DMS 273 treated with DMSO at 0.1 percent for 48 hours (cell line): ENCODE measurements at regions not wholly inside any gene's neighbourhood (a gene's known extent, or its start where the extent isn't known, plus 50 kb on each side); places are given as distances from the start of the nearest gene placed in this dataset.
"Not testable (repeated sequence)": the region's sequence is repeated elsewhere in the genome, so short reads cannot be mapped to it uniquely, and the experiment has no call there.

ENCODE experiments used
- DNase-seq: peaks from one replicate; lab custom pipeline; 2025; lab: John Stamatoyannopoulos, UW

- DNase-seq: no peak
Measured at GRCh38 chr18:59848002-59848401, 51.8 kb upstream of the PMAIP1 start.

- DNase-seq: not testable (repeated sequence)
Measured at GRCh38 chr18:59847491-59847846, 52.3 kb upstream of the PMAIP1 start.

DNA sequence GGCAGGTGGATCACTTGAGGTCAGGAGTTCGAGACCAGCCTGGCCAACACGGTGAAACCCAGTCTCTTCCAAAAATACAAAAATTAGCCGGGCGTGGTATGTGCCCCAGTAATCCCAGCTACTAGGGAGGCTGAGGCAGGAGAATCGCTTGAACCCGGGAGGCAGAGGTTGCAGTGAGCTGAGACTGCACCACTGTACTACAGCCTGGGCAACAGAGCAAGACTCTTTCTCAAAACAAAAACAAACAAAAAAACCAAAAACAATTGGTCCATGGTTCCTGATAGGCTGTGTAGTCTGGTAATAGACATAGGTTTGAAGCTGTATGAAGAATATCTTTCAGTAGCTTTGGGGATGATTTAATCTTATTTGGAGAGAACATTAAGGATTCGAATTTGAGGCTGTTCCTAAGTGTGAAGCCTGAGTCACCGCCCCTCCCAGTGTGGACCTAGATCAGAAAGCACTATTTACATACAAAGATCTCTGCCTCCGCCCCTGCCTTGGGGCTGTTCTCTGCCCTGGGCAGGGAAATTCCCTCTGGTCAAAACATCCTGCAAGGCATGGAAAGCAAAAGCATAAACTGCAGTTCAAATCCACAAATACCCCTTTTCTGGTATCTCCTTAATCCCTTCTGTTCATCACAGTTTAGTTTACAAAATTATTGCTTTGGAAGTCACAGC is 52.8 kb upstream of the PMAIP1 start:
- DNase-seq: no peak

- DNase-seq: no peak
Measured at GRCh38 chr18:59842947-59843346, 56.8 kb upstream of the PMAIP1 start.

- no peak for DNase-seq
Measured at GRCh38 chr18:59839931-59840685, 59.7 kb upstream of the PMAIP1 start.

- DNase-seq: no peak
Measured at GRCh38 chr18:59839246-59839645, 60.5 kb upstream of the PMAIP1 start.

GRCh38 chr18:59837586-59837985 is 62.2 kb upstream of the PMAIP1 start:
- DNase-seq: peak; percentile 50

GRCh38 chr18:59835605-59836379 is 64.0 kb upstream of the PMAIP1 start:
- DNase-seq: no peak

- no peak for DNase-seq
Measured at GRCh38 chr18:59834267-59834666, 65.5 kb upstream of the PMAIP1 start.

DNA sequence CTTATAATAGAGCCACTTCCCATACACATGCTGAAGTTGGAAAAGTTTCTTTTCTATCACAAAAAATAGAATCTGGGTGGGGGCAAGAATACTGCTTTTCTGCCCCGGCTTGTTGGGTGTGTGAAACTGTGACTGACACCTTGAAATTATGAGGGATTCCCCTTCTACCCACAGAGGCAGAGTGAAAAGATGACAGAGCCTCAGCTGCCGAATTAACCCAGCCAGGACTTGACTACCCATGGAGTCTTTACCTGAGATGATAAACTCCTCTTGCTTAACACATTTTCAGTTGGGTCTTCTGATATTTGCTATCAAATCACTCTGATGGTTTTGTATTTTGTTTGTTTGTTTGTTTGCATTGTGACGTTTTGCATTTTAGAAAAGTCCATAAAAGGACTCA is 66.0 kb upstream of the PMAIP1 start:
- DNase-seq: no peak

DNA sequence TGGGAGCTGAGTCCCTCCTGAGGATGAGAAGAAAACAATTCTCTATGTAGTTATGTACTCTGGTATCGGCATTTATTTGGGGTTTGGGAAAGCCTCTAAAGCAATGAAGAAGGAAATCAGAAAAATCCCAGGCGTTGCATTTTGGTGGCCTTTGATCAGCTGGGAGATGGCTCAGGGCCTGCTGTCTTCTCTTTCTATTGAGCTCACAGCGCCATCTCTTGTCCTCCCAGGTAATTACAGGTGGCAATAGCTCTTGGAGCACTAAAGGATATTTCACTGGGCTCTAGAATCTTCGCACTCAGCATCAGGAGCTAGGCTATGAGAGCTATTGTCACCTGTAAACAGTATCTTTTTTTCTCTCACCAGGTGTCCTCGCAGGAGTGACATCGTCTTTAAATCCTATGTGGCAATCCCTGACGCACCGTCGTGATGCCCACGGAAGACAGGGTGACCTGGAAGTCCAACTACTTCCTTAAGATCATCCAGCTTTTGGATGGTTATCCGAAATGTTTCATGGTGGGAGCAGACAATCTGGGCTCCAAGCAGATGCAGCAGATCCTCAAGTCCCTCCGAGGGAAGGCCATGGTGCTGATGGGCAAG is 76.1 kb upstream of the PMAIP1 start:
- peak; percentile 8 for DNase-seq

DNA sequence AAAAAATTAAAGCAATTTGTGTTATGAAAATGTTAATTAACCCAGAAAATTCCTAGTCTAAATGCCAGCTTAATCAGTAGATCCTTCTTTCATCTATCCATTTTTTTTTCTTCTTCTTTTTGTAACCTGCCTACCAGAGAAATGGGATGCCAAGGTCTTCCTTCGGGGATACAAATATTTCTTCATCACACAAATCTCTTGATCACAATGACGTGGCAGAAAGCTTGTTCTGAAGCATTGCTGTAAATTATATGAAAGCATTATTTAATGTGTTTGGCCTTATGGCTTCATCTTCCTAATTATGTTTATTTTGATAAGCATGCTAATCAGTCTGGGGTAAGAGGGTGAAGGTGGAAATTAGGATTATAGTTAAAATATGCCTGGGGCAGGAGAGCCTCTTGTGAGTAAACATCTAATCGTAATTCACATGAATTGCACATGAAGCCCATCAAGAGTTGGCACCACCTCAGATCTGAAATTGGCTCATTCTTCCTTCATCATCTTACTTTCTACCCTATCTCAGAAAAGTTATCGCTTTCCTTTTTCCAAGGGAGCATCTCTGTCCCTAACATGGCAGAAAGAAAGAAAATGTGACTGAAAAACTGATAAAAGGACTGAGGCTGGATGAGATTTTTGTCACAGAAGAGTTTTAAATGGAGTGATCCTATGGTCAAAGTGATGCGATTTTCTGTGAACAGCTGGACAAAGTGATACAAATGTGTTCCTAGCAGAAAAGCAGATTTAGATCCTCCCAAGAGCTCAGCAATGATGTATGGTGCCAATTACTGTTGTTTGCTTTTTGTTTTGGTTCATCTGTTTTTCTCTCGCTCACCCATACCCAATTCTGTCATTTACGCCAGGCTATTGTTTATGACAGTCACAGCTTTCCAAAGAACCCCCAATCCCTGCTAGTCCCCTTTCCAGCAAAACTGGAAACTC is 76.9 kb upstream of the PMAIP1 start:
- no peak for DNase-seq

DNA sequence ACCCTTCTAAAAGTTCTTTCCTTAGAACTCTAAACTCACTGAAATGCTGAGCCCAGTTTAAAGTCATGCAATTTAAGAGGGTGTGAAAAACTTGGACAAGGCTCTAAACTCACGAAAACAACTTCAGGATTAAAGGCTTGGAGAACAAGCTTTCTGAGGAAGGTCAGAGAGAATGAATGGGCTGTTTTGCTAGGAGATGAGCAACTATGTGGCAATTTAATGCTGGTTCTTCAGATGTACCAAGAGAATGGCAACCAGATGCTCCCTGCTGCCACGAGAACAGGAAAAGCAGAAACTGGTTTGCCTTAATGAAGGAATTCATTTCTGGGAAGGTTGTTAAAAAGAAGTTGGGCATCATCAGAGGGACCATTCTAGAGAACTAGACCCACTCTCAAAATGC is 77.8 kb upstream of the PMAIP1 start:
- DNase-seq: no peak

DNA sequence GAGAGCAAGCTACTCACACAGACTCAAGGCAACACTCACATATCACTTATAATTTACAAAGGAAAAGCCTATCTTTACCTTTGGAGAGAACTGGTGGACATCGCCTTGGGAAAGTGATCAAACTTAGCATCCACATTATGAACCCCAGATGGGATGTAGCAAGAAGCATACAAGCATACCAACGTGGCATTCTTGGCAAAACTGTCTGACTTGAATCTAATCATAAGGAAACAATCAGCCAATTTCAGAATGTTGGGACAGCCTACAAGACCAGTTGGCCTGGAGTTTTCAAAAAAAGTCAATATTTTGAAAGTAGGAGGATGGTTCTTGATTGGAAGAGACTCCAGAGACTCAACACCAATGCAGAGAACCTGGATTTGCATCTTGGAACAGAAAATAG is 79.1 kb upstream of the PMAIP1 start:
- no peak for DNase-seq

GRCh38 chr18:59818769-59819168 is 81.0 kb upstream of the PMAIP1 start:
- DNase-seq: no peak

GRCh38 chr18:59814891-59815290 is 84.9 kb upstream of the PMAIP1 start:
- no peak for DNase-seq

- no peak for DNase-seq
Measured at GRCh38 chr18:59813942-59814341, 85.9 kb upstream of the PMAIP1 start.

DNA sequence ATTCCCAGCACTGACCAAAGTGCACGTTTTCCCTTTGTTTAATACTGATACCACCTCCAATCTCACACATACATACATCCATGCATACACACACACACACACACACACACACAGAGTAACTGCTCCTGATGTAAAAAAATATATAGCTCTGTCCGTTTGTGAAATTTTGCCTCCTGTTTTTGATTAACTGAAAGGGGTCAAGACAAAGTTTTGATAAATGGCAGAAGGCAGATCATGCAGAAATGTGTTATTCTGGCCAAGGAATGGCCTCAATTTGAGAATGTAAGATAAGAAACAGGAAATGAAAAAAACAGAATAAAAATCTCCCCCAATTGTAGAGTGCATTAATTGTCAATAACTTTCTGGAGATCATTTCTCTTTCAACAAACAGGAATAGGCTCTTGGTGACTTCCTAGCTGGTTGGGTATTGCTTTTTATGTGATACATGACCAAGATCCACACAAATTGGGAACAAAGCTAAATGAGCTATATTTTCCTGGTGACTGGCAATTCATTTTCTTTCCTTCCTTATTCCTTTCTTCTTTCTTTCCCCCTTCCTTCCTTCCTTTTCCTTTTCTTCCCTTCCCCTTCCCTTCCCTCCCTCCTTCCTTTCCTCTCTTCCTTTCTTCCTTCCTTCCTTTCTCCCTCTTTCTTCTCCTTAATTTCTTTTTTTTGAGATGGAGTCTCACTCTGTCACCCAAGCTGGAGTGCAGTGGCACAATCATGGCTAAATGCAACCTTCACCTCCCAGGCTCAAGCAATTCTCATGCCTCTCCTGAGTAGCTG is 88.9 kb upstream of the PMAIP1 start:
- DNase-seq: no peak

GRCh38 chr18:59810183-59810582 is 89.6 kb upstream of the PMAIP1 start:
- DNase-seq: no peak

DNA sequence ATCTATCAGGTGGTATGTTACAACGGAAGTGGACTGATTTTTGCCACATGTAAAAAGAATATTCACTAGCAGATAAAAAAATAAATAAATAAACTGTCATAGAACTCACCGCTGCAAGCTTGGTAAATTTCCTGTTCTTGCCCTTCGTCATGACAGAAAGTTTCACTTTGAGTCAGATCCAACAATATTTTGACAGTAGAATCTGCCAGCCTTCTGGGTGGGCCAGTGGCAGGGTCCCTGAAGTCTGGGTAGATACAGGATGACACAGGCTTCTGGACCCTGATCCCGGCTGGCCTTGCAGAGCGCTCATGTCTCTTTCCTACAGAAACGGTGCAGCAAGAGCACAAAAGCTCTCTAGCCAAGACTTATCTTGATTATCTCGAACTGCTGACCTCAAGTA is 97.8 kb upstream of the PMAIP1 start:
- no peak for DNase-seq

GRCh38 chr18:59801576-59801975 is 98.2 kb upstream of the PMAIP1 start:
- no peak for DNase-seq
